ENCODE measurements at regions not wholly inside any gene's neighbourhood (a gene's known extent, or its start where the extent isn't known, plus 50 kb on each side); places are given as distances from the start of the nearest gene placed in this dataset.
"Not testable (repeated sequence)": the region's sequence is repeated elsewhere in the genome, so short reads cannot be mapped to it uniquely, and the experiment has no call there.

DNA sequence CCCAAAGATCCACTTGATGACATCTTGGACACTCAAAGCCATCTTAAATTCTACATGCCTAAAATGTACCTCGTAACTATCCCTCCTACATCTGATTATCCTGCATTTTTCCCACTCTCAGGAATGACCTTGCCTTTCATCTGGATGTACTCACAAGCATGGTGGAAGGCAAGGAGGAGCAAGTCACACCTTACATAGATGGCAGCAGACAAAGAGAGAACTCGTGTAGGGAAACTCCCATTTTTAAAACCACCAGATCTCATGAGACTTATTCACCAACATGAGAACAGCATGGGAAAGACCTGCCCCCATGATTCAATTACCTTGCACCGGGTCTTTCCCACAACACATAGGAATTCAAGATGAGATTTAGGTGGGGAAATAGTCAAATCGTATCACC lies 616.0 kb downstream of the MCTP2 start:
- no peak for DNase-seq

DNA sequence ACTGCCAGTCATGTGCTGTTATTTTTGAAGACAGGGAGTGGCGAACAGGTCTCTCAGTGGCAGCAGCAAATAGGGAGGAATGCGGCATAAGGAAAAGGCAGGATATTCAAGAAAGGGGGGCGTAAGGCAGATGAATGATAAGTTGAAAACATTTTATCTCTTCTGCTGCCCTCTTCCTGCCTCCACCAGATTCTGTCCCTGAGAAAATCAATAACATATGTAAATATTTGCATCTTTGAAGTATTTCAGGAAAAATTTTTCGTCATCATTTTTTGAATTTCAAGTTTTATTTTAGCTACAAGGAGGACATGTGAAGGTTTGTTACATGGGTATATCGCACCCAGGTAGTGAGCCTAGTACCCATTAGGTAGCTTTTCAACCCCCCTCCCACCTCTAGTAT lies 616.7 kb downstream of the MCTP2 start:
- no peak for DNase-seq

DNA sequence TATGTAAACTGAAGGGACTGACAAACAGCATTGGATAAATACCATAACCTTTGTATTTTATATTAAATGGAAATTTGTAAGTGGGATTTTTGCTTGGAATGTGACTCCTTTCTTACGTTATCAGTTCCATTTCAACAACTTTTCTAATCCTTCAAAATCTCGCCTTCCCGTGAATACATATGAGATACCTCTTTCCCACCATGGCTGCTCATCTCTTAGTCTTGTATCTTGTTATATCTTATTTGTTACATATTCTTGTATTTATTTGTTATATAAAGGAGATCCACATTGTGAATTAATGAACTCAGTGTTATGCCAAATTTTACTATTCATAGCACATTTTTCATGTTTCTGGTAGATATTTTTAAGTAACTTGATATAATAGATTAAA lies 623.7 kb downstream of the MCTP2 start:
- DNase-seq, result no peak

DNA sequence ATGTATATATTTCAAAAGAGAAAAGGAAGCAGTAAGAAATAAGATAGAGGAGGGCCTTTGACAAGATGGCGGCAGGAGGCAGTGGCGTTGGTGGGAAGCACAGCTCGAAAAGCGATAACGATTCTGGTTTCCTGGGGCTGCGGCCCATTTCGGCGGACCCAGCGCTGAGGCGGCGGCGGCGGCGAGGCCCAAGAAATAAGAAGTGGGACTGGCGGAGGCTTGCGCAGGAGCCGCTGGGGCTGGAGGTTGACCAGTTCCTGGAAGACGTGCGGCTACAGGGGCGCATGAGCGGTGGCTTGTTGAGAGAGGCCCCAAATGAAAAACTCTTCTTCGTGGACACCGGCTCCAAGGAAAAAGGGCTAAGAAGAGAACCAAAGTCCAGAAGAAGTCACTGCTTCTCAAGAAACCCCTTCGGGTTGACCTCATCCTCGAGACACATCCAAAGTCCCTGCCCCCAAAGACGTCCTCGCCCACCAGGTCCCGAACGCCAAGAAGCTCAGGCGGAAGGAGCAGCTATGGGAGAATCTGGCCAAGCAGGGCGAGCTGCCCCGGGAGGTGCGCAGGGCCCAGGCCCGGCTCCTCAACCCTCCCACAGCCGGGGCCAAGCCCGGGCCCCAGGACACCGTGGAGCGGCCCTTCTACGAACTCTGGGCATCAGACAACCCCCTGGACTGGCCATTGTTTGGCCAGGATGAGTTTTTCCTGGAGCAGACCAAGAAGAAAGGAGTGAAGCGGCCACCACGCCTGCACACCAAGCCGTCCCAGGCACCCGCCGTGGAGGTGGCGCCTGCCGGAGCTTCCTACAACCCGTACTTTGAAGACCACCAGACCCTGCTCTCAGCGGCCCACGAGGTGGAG lies 624.3 kb downstream of the MCTP2 start:
- no peak for DNase-seq

DNA sequence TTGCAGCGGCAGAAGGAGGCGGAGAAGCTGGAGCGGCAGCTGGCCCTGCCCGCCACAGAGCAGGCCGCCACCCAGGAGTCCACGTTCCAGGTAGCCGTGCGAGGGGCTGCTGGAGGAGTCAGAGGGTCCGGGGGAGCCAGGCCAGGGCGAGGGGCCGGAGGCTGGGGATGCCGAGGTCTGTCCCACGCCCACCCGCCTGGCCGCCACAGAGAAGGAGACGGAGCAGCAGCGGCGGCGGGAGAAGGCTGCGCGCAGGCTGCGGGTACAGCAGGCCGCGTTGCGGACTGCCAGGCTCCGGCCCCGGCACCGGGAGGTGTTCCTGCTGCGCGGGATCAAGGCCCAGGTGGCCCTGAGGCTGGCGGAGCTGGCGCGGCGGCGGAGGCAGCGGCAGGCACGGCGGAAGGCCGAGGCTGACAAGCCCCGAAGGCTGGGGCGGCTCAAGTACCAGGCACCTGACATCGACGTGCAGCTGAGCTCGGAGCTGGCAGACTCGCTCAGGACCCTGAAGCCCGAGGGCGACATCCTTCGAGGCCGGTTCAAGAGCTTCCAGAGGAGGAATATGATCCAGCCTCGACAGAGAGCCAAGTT lies 625.0 kb downstream of the MCTP2 start:
- DNase-seq, result no peak

DNA sequence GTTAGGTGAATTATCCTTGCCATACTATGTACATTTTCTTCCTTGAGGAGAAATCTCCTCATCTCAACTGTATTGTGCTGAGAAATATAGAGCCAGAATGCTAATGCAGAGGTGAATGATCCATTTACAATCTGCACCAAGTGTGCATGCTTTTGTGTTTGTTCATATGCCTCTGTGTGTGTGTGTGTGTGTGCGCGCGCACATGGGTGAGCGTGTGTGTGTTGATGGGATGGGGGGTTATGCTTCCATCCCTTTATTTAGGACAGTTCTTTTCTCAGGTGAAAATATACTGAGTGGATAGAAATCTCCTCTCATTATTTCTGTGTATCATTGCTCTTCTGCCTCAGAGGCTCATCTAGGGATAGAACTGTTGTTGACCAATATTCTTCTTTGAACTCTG lies 626.1 kb downstream of the MCTP2 start:
- DNase-seq, result no peak

DNA sequence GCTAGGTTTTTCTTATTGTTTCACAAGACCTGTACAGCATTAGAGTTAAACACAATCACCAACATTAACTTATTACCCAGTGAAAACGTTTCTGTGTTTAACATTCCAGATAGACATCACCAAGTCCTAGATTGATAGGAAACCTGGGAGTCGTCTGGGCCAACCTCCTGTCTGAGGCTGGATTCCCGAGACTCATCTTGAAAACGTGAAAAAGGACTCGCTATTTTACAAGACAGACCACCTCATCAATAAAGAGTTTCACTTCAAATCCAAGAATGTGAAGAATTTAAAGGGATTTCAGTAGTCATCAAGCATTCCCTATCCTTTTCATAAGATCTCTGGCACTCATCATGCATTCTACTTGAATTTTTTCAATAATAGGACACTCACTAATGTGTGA lies 626.6 kb downstream of the MCTP2 start:
- DNase-seq, result no peak

DNA sequence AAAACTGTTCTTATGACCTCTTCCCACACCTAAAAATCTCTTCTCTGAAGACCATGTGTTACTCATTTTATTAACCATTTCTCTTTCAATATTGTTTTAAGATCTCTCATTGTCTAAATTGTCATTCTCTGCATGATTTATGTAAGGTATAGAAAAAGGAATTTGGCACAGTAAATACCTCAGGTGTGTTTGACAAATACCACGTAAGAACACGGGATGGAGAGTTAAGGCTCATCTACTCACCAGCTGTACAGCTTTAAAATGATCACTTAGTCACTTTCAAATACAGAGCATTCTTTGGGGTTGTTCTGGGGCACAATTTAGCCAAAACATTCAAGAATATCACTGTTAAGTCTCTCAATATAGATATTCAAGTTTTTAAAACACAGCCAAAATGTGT lies 627.1 kb downstream of the MCTP2 start:
- DNase-seq, result no peak

DNA sequence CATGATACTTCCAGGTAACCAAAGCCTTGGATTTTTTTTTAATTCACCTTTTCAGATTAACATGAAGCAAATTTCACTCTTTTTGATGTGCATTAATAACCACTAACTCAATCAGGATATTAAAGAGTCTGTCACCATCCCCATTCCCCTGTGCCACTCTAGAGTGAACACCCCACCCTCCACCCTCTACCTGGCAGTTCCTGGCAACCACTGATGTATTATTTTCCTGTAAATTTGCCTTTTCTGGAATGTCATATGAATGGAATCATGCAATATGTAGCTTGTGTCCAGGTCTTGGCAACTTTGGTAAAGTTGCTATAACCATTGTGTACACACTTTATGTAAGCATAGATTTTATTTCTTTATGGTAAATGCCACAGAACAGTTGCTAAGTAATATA lies 627.6 kb downstream of the MCTP2 start:
- no peak for DNase-seq

DNA sequence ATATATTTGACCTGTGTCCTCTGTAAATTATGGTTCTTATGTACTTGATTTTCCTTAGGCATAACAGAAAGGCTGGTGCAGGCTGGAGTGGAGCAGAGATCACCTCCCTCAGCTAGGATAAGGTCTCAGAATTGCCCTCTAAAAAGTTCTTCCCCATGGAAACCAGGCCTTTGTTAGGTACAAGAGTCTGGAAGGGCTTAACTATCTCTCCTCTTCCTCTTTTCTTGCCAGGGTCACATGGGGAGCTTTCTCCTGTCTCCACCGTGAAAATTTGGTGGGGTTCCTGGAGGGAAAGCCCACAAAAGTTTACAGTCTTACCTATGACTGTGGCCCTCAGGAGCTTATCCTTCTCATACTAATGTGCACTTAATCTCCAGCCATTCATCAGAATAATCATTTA lies 633.2 kb downstream of the MCTP2 start:
- DNase-seq, result no peak

DNA sequence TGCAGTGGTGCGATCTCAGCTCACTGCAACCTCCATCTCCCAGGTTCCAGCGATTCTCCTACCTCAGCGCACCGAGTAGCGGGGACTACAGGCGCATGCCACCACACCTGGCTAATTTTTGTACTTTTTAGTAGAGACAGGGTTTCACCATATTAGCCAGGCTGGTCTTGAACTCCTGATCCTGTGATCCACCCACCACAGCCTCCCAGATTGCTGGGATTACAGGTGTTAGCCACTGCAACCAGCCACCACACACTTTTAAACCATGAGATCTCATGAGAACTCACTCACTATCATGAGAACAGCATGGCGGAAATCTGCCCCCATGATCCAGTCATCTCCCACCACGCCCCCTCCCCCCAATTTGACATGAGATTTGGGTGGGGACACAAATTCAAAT lies 636.9 kb downstream of the MCTP2 start:
- not testable (repeated sequence) for DNase-seq

DNA sequence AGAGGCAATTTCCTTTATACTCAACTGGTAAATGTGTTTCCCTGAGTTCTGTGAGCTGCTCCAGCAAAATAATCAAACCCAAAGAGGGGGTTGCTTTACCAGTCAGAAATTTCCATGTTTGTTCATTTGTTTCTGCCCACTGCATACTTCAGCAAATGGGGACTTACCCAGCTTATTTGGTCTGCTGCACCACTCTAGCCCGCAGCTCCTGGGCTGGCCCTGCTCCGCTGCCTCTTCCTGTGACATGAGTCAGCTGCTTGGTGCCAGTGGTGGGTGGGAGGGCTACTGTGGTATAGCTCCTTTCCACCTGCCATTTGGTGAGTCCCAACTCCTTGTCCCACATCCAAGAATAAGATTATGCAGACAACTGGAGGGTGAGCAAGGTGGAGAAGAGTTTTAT lies 644.2 kb downstream of the MCTP2 start:
- DNase-seq, result no peak

DNA sequence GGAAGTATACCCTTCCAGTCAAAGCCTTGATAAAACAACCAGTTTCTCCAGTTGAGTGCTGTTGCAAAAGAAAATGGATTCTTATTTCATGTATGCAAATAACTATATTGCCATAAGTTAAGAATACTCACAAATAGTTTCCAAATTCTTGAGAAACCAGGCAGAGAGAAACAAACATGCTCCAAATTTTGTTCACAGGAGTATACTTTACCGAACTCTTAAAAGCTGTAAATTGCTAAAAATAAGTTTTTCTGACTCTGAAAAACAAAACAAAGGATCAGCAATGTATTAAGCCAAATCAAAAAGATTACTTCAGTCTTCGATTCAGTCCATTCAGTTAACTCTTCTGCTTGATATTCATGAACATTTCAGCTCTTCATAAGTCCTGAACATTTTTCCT lies 646.5 kb downstream of the MCTP2 start:
- no peak for DNase-seq

DNA sequence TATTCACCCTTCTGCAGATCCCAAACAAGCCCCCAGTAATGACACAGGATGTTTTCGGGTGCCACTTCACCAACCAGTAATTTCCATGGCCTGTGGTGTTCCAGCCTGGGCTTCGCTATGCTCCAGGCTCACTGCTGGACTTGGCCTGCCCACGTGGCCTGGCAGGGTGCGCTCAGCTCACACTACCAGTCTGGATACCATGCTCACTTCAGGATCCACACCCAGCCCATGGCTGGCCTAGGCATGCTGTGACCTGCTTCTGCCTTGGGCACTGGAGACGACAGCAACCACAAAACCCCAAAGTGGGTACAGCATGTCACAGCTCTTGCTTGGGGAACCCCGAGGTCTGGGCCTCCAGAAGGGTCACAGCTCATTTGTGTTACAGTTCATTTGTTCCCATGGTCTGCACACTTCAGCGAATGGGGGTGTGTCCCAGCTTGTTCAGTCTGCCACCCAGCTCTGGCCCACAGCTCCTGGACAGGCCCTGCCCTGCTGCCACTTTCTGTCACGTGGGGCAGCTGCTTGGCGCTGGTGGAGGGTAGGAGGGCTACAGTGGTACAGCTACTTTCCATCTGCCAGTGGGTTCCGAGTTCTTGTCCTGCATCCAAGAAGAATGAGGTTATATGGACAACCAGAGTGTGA lies 650.8 kb downstream of the MCTP2 start:
- DNase-seq, result no peak

DNA sequence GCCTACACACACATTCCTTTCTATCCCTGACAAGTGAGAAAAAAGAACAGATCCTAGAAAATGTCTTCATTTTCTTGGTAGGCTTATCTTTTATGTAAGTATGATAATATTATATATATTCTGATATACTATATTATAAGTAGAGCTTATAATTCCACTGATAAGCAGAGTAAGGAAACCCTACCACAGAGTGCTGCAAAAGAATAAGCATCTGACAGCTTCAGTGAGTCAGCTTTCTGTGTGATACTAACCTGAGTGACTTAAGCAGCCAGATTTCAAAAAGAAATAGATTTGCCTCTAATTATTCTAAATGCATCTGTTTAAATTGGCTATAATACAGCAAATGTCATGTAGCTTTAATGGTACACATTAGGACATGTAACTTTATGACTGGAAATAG lies 656.0 kb downstream of the MCTP2 start:
- no peak for DNase-seq

DNA sequence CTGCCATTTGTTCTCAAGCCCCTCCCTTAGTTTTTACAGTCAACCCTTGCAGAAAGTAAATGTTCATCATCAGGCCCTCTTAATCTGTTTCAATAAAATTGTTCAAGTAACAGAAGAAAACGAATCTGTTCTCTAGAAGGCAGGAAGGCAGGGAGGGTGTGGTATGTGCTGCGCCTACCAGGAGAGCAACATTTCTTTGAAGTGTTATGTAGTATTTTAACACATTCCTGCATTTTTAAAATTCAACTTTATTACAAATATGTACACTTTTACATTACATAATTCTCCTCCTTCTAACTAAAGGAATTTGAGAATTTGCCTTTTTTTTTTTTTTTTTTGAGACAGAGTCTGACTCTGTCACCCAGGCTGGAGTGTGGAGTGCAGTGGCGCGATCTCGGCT lies 657.8 kb downstream of the MCTP2 start:
- no peak for DNase-seq

DNA sequence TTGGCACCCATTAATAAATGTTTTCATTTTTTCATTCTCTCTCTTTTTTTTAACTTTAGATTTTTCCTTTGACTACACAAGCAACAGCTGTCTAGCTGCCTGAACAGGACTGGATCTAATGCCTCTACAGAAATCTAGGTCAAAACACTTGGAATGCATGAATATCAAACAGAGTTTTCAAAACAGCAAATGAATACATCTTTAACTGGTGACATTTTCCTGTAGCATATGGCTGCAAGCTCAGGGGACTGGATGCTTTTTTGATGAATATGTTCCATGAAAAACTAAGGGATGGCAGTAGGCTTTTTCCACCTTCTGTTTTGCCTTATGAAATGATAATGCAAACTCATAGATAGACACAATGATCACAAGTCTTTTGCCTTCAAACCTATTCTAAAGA lies 661.7 kb downstream of the MCTP2 start:
- no peak for DNase-seq

DNA sequence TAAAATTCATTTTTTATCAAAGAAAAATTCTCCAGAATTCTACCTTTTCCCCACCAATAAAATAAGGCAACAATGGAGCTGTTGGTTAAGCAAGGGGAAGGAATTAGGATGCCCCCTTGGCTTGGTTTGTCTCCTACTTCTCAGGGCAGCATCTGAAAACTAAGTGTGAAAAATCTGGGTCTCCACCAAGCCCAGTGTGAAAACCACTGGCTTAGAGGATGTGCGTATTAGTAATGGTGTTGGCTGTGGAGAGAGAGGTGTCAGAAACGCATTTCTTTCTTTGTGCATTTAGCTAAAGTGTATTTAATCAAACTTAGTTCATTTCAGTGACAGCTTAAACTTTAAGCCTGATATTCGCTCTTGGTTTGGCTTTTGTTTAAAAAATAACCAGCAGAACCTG lies 662.7 kb downstream of the MCTP2 start:
- DNase-seq, result no peak

DNA sequence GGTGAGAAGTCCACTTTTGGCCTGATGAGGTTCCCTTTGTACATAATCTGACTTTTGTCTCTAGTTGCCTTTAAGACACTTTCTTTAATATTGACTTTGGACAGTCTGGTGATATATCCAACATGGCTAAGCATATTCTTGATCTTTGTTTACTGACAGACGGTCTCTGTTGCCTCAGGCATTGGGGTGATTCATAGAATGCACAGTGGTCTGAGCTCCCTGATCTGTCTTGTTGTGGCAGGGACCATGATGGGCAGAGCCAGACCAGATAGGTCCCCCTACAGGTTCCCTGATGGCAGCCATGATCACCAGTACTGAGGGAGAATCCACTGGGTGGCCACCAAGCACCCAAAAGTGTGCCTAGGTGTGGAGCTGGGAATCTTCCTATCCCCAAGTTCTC lies 678.1 kb downstream of the MCTP2 start:
- DNase-seq, result no peak

DNA sequence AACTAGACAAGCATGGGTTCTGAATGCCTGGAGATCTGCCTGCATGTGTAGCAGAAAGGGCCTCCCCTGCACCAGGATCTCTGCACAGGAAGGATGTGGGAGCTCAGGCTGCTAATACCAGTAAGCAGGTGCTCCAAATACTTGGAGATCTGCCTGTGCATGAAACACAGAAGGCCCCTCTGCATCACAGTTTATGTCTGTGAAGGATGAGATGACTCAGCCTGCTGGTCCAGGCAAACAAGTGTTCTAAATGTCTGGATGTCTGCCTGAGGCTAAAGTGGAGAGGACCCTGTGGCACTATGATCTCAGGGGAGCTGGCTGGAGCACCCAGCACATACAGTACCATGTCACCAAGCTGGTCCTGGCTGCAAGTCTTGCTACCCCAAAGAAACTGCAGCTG lies 678.8 kb downstream of the MCTP2 start:
- DNase-seq, result no peak

DNA sequence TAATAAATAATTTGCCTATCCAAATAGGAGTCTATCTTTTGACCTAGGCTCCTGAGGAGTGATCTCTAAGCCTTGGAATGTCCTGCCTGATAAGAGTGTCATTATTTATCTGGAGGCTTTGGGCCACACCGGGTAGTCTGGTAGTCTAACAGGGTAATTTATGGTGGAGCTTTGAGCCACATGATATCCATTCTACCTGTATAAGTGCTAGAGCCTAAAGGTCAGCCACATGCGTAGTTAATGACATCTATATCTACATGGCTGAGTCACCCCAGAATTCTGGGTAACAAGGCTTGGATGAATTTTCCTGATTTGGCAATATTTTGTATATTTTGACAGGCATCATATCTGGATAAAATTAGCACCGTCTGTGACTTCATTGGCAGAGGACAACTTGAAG lies 681.4 kb downstream of the MCTP2 start:
- no peak for DNase-seq

DNA sequence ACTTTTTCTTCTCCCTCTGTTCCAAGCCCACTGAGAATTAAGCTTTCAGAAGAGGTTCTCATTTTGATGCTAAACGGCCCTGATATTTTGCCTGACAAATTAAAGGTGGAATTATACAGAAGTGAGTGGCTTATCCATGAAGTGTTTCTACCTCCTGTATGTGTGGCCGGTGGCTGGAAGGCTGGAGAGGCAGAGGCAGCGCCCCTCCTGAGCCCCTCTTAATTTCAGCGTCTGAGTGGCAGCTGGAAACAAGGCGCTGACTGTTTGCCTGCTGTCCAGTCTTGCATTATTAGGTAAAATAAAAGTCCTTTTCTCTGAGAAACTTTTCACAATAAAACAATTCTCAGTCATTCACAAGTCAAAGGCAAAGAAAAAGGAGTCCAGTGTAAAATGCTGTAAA lies 685.7 kb downstream of the MCTP2 start:
- DNase-seq, result no peak

DNA sequence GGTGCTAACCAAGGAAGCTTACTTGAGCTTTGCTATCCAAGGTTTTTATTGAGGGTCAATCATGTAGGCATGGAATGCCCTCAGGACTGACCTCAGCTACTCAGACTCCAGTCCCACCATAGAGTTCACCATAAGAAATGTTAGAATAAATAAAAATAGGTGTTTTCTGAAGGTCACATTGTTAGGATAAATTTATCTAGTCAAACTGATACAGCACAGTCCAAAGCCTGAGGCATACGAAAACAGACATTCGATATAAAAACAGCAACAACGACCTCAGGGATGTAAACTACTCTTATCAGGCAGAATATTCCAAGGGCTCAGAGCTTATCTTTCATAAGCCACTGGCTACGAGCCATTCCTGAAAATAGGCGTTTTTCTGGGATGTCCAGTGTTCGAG lies 690.6 kb downstream of the MCTP2 start:
- no peak for DNase-seq

DNA sequence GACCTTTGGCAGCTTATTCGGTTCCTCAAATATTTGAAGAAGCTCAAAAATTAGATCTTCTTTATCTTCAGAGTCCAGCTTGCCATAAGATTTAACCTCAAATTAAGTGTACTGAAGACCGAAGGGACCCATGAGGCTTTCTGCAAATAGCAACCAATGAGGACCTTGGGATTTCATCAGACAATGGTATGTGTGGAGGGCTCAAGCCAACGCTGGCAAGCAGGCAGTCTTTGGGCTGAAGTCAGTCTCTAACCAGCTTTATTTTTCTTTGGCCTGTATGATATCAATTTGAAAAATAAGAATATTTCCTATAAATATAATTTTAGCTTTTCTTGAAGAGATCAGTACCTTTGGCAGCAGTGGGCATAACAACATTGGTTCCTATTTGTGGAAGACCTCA lies 692.7 kb downstream of the MCTP2 start:
- DNase-seq, result no peak
